SIG-M5 treated with dmso at 0.1 percent for 504 hours (cell line): ENCODE measurements at regions not wholly inside any gene's neighbourhood (a gene's known extent, or its start where the extent isn't known, plus 50 kb on each side); places are given as distances from the start of the nearest gene placed in this dataset.
A peak's percentile ranks its signal among the peaks of the same experiment; 100 is the strongest.

Experiments
- DNase-seq: peaks from one replicate; lab custom pipeline; 2025; ENCODE audit not compliant: unreplicated experiment; lab: John Stamatoyannopoulos, UW

- peak; percentile 28 for DNase-seq
These were observed 101.9 kb upstream of the SLC44A1 start for GRCh38 chr9:105142406-105143135.

GRCh38 chr9:105143136-105143430, 101.4 kb upstream of the SLC44A1 start:
- DNase-seq = no peak

- DNase-seq = peak; percentile 19
These were observed 100.4 kb upstream of the SLC44A1 start for GRCh38 chr9:105144076-105144475.

- no peak for DNase-seq
These were observed 99.6 kb upstream of the SLC44A1 start for GRCh38 chr9:105144841-105145240.

GRCh38 chr9:105146677-105147076, 97.8 kb upstream of the SLC44A1 start:
- DNase-seq = no peak

- DNase-seq = no peak
These were observed 97.2 kb upstream of the SLC44A1 start for GRCh38 chr9:105147110-105147871.

GRCh38 chr9:105148328-105149006, 96.0 kb upstream of the SLC44A1 start:
- no peak for DNase-seq

GRCh38 chr9:105150991-105151685, 93.3 kb upstream of the SLC44A1 start:
- DNase-seq = no peak

- DNase-seq = no peak
These were observed 92.8 kb upstream of the SLC44A1 start for GRCh38 chr9:105151686-105151995.

GRCh38 chr9:105154723-105155191, 89.7 kb upstream of the SLC44A1 start:
- DNase-seq = peak; percentile 65

GRCh38 chr9:105157171-105157583, 87.3 kb upstream of the SLC44A1 start:
- DNase-seq = peak; percentile 81

- DNase-seq = no peak
These were observed 86.4 kb upstream of the SLC44A1 start for GRCh38 chr9:105158020-105158419.

GRCh38 chr9:105158898-105159297, 85.6 kb upstream of the SLC44A1 start:
- no peak for DNase-seq

- DNase-seq = no peak
These were observed 75.6 kb upstream of the SLC44A1 start for GRCh38 chr9:105168870-105169319.

GRCh38 chr9:105171076-105171475, 73.4 kb upstream of the SLC44A1 start:
- no peak for DNase-seq

- DNase-seq = no peak
These were observed 72.9 kb upstream of the SLC44A1 start for GRCh38 chr9:105171589-105171988.

GRCh38 chr9:105172436-105172835, 72.0 kb upstream of the SLC44A1 start:
- no peak for DNase-seq

- no peak for DNase-seq
These were observed 71.1 kb upstream of the SLC44A1 start for GRCh38 chr9:105173306-105173705.

- DNase-seq = no peak
These were observed 70.6 kb upstream of the SLC44A1 start for GRCh38 chr9:105173826-105174225.

- DNase-seq = no peak
These were observed 68.3 kb upstream of the SLC44A1 start for GRCh38 chr9:105176194-105176593.

- no peak for DNase-seq
These were observed 66.4 kb upstream of the SLC44A1 start for GRCh38 chr9:105178076-105178475.
